WI38 (cell line): ENCODE measurements at regions not wholly inside any gene's neighbourhood (a gene's known extent, or its start where the extent isn't known, plus 50 kb on each side); places are given as distances from the start of the nearest gene placed in this dataset.

Experiments used
- H3K4me3 ChIP-seq: 2 replicates; pipeline ENCODE4 v1.5.1; 2011; ENCODE audit warnings: low read depth, mild to moderate bottlenecking, control low read depth, low read length
- CTCF ChIP-seq: IDR thresholded peaks from 2 replicates; pipeline ENCODE4 v1.5.1; 2012; ENCODE audit warnings: low read depth, mild to moderate bottlenecking, control low read depth, low read length

- no peak overlapping the region for H3K4me3 ChIP-seq
- no peak for TF ChIP-seq CTCF
Observed at GRCh38 chr10:10293041-10293440, 724.6 kb upstream of the CELF2 start.

- no peak overlapping the region for H3K4me3 ChIP-seq
- TF ChIP-seq CTCF: no peak
Observed at GRCh38 chr10:10293481-10293951, 724.2 kb upstream of the CELF2 start.

- H3K4me3 ChIP-seq: no peak overlapping the region
- TF ChIP-seq CTCF: no peak
Observed at GRCh38 chr10:10294184-10294880, 723.3 kb upstream of the CELF2 start.

- H3K4me3 ChIP-seq: no peak overlapping the region
Observed at GRCh38 chr10:10294881-10295529, 722.7 kb upstream of the CELF2 start.

GRCh38 chr10:10295537-10295936 is 722.1 kb upstream of the CELF2 start:
- H3K4me3 ChIP-seq: no peak overlapping the region
- no peak for TF ChIP-seq CTCF

More at GRCh38 chr10:10294881-10295529, 722.7 kb upstream of the CELF2 start:
- no peak for TF ChIP-seq CTCF

- TF ChIP-seq CTCF: no peak
- H3K4me3 ChIP-seq: no peak overlapping the region
Observed at GRCh38 chr10:10302689-10303088, 715.0 kb upstream of the CELF2 start.

- TF ChIP-seq CTCF: no peak
- H3K4me3 ChIP-seq: no peak overlapping the region
Observed at GRCh38 chr10:10307036-10307435, 710.6 kb upstream of the CELF2 start.
